GM12878 (cell line): ENCODE measurements at regions not wholly inside any gene's neighbourhood (a gene's known extent, or its start where the extent isn't known, plus 50 kb on each side); places are given as distances from the start of the nearest gene placed in this dataset.

Experiments used
- ATAC-seq: fragments of 200-7000 bp; cut with Tn5 transposase; 3 replicates; pipeline ENCODE4 v1.9.1; 2020; ENCODE audit warnings: mild to moderate bottlenecking, moderate library complexity
- BruUV-seq: library from RNA; stranded (reverse); fragments of 400-500 nt; replicated peaks from 2 replicates; lab custom pipeline; 2021; lab: Mats Ljungman, UMichigan
- CTCF ChIA-PET: fragments of 300-600 bp; sonication (Branson Sonifier 250); formaldehyde crosslinking; extraction: SDS; loops from one replicate; lab custom pipeline; 2021; ENCODE audit warnings: inconsistent platforms; lab: Yijun Ruan, JAX
- POLR2A ChIA-PET: fragments of 350-600 bp; formaldehyde crosslinking; extraction: SDS; loops from one replicate; lab custom pipeline; 2021; ENCODE audit warnings: inconsistent platforms; lab: Charles Lee
- RAD21 ChIA-PET: fragments of 300-600 bp; sonication (Branson Sonifier 250); formaldehyde crosslinking; loops from one replicate; lab custom pipeline; 2023; ENCODE audit warnings: antibody characterized with exemption; ENCODE audit not compliant: unreplicated experiment; lab: Charles Lee
- SMC1A ChIA-PET: fragments of 300-600 bp; sonication (Branson Sonifier 250); formaldehyde crosslinking; loops from one replicate; lab custom pipeline; 2023; ENCODE audit not compliant: unreplicated experiment, uncharacterized antibody; lab: Charles Lee
- DNase-seq: peaks from one replicate; pipeline ENCODE4 v3.0.0-alpha.2; 2011; ENCODE audit warnings: low read depth, low spot score
- FAIRE-seq: peaks from 3 replicates; lab custom pipeline; 2011; peaks lifted over from hg19 to GRCh38; lab: Jason Lieb, UNC
- H2AFZ ChIP-seq: 2 replicates; pipeline ENCODE4 v1.6.0; 2011; ENCODE audit warnings: low read depth, low read length, control low read depth; ENCODE audit not compliant: control insufficient read depth
- H3K27ac ChIP-seq: 2 replicates; pipeline ENCODE4 v1.5.1; 2011; ENCODE audit warnings: control low read depth; ENCODE audit not compliant: control insufficient read depth, insufficient read depth
- H3K27me3 ChIP-seq, 2 experiments: replicated peaks in 1 of 2; 2 replicates each; pipeline versions ENCODE4 v1.6.0 to v1.6.1; 2011; ENCODE audit warnings: low read length in 1 of 2; ENCODE audit not compliant: control insufficient read depth in 2 of 2, insufficient read depth in 2 of 2
- H3K36me3 ChIP-seq, 2 experiments: 2 replicates each; pipeline ENCODE4 v1.5.1; 2011; ENCODE audit warnings: low read length in 1 of 2; ENCODE audit not compliant: control insufficient read depth in 2 of 2, insufficient read depth in 2 of 2
- H3K4me1 ChIP-seq: 2 replicates; pipeline ENCODE4 v1.6.1; 2011; ENCODE audit warnings: mild to moderate bottlenecking, low read length, moderate library complexity, mixed read lengths; ENCODE audit not compliant: control insufficient read depth, insufficient read depth
- H3K4me2 ChIP-seq: 2 replicates; pipeline ENCODE4 v1.6.0; 2011; ENCODE audit warnings: control low read depth; ENCODE audit not compliant: control insufficient read depth, insufficient read depth
- H3K4me3 ChIP-seq: fragments of 200-600 bp; sonication (generic); 2 replicates; pipeline ENCODE4 v1.5.1; 2016
- H3K79me2 ChIP-seq: 2 replicates; pipeline ENCODE4 v1.6.0; 2011; ENCODE audit warnings: low read length; ENCODE audit not compliant: control insufficient read depth, insufficient read depth
- H3K9ac ChIP-seq: 2 replicates; pipeline ENCODE4 v1.8.0; 2011; ENCODE audit warnings: low read length, control low read depth, mixed read lengths; ENCODE audit not compliant: control insufficient read depth, insufficient read depth
- H3K9me3 ChIP-seq: replicated peaks from 3 replicates; pipeline ENCODE4 v1.5.1; 2011; ENCODE audit warnings: mild to moderate bottlenecking, low read length; ENCODE audit not compliant: control insufficient read depth, insufficient read depth
- H4K20me1 ChIP-seq: 2 replicates; pipeline ENCODE4 v1.6.0; 2011; ENCODE audit not compliant: control insufficient read depth, insufficient read depth
- HDGF ChIP-seq: fragments of 450-650 bp; IDR thresholded peaks from 2 replicates; pipeline ENCODE4 v1.6.1; 2016; ENCODE audit warnings: antibody characterized with exemption
- IRF4 ChIP-seq: IDR thresholded peaks from 2 replicates; pipeline ENCODE4 v1.6.1; 2011; ENCODE audit warnings: low read depth, low read length
- KLF5 ChIP-seq: fragments of 450-650 bp; IDR thresholded peaks from 2 replicates; pipeline ENCODE4 v1.6.1; 2014; ENCODE audit warnings: mild to moderate bottlenecking; ENCODE audit not compliant: partially characterized antibody
- NR2C2 ChIP-seq: IDR thresholded peaks from 2 replicates; pipeline ENCODE4 v1.6.1; 2011; ENCODE audit warnings: borderline replicate concordance, low read depth; ENCODE audit not compliant: control insufficient read depth, insufficient read length
- SPI1 ChIP-seq: IDR thresholded peaks from 2 replicates; pipeline ENCODE4 v1.6.1; 2011; ENCODE audit warnings: low read depth, mild to moderate bottlenecking, low read length, moderate library complexity, borderline replicate concordance; ENCODE audit not compliant: insufficient read depth
- STAT1 ChIP-seq: fragments of 450-650 bp; conservative IDR thresholded peaks from 2 replicates; pipeline ENCODE4 v1.6.1; 2014; ENCODE audit warnings: antibody characterized with exemption, mild to moderate bottlenecking
- TCF7 ChIP-seq: IDR thresholded peaks from 2 replicates; pipeline ENCODE4 v1.6.1; 2014; ENCODE audit warnings: antibody characterized with exemption, borderline replicate concordance
- USF2 ChIP-seq: IDR thresholded peaks from 2 replicates; pipeline ENCODE4 v1.6.1; 2011; ENCODE audit warnings: low read depth, low read length, improper control_type of control experiment, borderline replicate concordance
- ZNF207 ChIP-seq: fragments of 450-650 bp; IDR thresholded peaks from 2 replicates; pipeline ENCODE4 v1.6.1; 2014; ENCODE audit warnings: antibody characterized with exemption, mild to moderate bottlenecking, borderline replicate concordance
- ZNF24 ChIP-seq: fragments of 450-650 bp; IDR thresholded peaks from 2 replicates; pipeline ENCODE4 v1.6.1; 2017; ENCODE audit warnings: antibody characterized with exemption, mild to moderate bottlenecking
- ZNF384 ChIP-seq: IDR thresholded peaks from 2 replicates; pipeline ENCODE4 v1.6.1; 2012; ENCODE audit warnings: low read depth, mild to moderate bottlenecking, low read length, improper control_type of control experiment, borderline replicate concordance
- WGBS: methylation state at CpG from one replicate; pipeline ENCODE4 v1.1.6; 2016; ENCODE audit warnings: low lambda C conversion rate; ENCODE audit not compliant: insufficient replicate concordance, insufficient coverage; ENCODE audit errors: missing lambda C conversion rate; 5-methylcytosine and 5-hydroxymethylcytosine counted together
- in situ Hi-C: fragments of 300-500 bp; cut with MboI; formaldehyde crosslinking; loops from 9 replicates; pipeline ENCODE4 v1.14.3; 2018; ENCODE audit warnings: mixed read lengths
- intact Hi-C: fragments of 100-400 bp; cut with micrococcal nuclease; formaldehyde crosslinking; loops from one replicate; pipeline ENCODE4 v1.14.2; 2022; ENCODE audit not compliant: unreplicated experiment
- TF ChIP-seq, protein P1 (sequence below): fragments of 450-650 bp; formaldehyde crosslinking; IDR thresholded peaks from 2 replicates; pipeline ENCODE4 v1.4.0; 2022; ENCODE audit warnings: mild to moderate bottlenecking, moderate library complexity

DNA sequence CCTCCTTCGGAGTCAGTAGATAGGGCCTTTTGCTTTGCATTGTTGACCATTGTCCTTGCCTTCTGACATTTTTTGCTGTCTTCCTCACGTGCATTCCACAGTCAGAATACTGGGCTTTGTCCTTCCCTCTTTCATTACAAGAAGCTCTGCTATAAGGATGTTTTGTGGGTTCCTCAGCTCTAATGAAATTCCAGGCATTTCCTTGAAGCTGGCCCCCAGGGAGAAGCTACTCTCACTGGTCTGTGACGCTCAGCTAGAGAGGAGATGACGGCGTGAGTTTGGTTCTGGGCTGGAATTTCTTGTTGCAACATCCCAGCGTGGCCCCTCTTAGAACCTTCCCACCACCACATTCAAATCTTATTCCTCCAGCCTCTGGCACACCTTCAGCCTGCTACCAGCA is 210.2 kb downstream of the TJP1 start:
- Histone ChIP-seq H3K27ac (no peak overlapping the region), H3K4me1 (no peaks in the 10 kb centered on the region), H3K9me3 (no peaks in the 10 kb centered on the region), H3K9ac (no peak overlapping the region), H2AFZ (no peak overlapping the region), H4K20me1 (no peaks in the 10 kb centered on the region), H3K27me3 (no peaks in the 10 kb centered on the region), H3K4me2 (no peak overlapping the region), H3K4me3 (no peak overlapping the region), H3K36me3 (no peaks in the 10 kb centered on the region), H3K79me2 (no peaks in the 10 kb centered on the region)
- WGBS = 12% methylated on average over 6 of the region's 6 CpGs
- ATAC-seq = no peak
- DNase-seq = no peak
- no peak for TF ChIP-seq KLF5
- TF ChIP-seq ZNF24 = no peak
- no peak for TF ChIP-seq TCF7
- TF ChIP-seq, protein P1, sequence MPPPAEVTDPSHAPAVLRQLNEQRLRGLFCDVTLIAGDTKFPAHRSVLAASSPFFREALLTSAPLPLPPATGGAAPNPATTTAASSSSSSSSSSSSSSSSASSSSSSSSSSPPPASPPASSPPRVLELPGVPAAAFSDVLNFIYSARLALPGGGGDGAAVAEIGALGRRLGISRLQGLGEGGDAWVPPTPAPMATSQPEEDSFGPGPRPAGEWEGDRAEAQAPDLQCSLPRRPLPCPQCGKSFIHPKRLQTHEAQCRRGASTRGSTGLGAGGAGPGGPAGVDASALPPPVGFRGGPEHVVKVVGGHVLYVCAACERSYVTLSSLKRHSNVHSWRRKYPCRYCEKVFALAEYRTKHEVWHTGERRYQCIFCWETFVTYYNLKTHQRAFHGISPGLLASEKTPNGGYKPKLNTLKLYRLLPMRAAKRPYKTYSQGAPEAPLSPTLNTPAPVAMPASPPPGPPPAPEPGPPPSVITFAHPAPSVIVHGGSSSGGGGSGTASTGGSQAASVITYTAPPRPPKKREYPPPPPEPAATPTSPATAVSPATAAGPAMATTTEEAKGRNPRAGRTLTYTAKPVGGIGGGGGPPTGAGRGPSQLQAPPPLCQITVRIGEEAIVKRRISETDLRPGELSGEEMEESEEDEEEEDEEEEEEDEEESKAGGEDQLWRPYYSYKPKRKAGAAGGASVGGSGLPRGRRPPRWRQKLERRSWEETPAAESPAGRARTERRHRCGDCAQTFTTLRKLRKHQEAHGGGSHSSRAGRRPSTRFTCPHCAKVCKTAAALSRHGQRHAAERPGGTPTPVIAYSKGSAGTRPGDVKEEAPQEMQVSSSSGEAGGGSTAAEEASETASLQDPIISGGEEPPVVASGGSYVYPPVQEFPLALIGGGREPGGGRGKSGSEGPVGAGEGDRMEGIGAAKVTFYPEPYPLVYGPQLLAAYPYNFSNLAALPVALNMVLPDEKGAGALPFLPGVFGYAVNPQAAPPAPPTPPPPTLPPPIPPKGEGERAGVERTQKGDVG (CRISPR knock-in tag) = no peak
- TF ChIP-seq USF2 = no peak
- TF ChIP-seq ZNF384 = no peak
- no peak for TF ChIP-seq NR2C2
- TF ChIP-seq IRF4 = no peak
- no peak for TF ChIP-seq HDGF
- TF ChIP-seq SPI1 = no peak
- TF ChIP-seq ZNF207 = no peak
- TF ChIP-seq STAT1 = no peak
- ChIA-PET POLR2A (no interaction called here), CTCF (no interaction called here), RAD21 (no interaction called here), SMC1A (no interaction called here)
- no peak for FAIRE-seq
- in situ Hi-C loops (no loop called here), intact Hi-C loops (no loop called here)
- no TSS peak for BruUV-seq
